LHCN-M2 (cell line): ENCODE measurements at regions not wholly inside any gene's neighbourhood (a gene's known extent, or its start where the extent isn't known, plus 50 kb on each side); places are given as distances from the start of the nearest gene placed in this dataset.
"Not testable (repeated sequence)": the region's sequence is repeated elsewhere in the genome, so short reads cannot be mapped to it uniquely, and the experiment has no call there.

Experiments used
- DNase-seq: peaks from one replicate; pipeline ENCODE4 v3.0.0-alpha.2; 2012; ENCODE audit warnings: low read depth

- DNase-seq: no peak
Measured at GRCh38 chr20:19026121-19026878, 186.1 kb upstream of the SLC24A3 start.

DNA sequence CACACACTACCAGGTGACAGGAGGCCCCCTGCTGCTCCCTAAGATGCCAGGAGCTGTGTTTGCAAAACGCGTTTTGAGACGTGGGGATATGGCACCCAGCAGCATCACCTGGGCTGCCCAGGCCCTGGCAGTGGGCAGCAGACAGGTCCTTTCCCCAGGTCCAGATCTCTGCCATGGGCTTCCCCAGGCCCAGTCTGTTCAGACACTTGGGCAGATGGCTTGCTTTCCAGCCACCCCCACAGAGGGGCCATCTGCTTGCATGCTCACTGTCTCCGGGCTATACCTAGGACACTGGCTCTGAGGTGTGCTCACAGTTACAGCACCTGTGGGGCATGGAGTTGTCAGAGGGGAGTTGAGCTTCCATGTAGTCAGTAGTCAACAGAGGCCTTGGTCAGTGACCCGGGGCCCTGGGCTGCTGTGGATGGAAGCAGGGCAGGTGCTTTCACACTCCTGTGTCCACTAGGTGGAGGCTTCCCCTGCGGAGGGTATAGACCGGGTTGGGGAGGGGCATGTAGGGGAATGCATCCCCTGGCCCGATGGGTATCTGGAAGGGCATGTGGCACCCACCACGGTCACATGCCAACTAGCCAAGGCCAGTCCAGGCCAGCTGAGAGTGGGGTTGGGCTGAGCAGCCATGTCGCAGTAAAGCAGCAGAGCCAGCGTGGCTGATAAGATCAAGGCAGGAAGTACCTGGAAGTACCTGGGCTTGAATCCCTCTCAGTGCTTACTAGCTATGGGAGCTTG is 185.4 kb upstream of the SLC24A3 start:
- DNase-seq: no peak

DNA sequence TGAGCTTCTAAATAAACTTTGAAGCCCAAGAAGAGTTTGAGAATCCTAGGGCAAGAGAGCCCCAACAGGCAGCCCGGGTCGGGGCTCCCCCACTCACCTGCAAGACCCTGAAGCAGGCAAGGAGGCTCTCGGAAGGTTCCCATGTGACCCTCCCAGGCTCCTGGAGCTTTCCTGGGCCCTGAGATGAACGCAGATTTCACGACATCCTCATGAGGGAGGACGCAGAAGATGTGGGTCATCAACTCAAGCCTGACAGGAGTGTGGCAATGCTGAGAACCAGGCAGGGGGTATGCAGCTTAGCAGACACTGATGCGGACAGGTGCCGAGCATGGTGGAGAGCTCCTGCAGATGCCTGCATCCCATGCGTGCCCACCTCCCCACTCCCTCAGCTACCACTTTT is 184.5 kb upstream of the SLC24A3 start:
- DNase-seq: no peak

DNA sequence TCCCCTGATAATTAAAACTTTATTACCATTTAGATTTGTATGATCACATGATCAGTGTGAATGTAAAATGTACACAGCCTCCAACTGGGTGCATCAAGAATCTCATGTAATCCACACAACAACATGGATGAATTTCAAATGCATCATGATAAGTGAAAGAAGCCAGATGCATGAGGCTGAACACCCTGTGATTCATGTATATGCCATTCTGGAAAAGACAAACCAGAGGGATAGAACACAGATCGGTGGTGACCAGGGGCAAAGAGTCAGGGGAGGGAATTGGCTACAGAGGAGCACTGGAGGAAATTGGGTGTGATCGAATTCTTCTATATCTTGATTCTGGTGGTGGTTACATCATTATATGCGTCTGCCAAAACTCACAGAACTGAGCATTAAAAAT is 170.7 kb upstream of the SLC24A3 start:
- no peak for DNase-seq

- DNase-seq: no peak
Measured at GRCh38 chr20:19045371-19045770, 167.1 kb upstream of the SLC24A3 start.

DNA sequence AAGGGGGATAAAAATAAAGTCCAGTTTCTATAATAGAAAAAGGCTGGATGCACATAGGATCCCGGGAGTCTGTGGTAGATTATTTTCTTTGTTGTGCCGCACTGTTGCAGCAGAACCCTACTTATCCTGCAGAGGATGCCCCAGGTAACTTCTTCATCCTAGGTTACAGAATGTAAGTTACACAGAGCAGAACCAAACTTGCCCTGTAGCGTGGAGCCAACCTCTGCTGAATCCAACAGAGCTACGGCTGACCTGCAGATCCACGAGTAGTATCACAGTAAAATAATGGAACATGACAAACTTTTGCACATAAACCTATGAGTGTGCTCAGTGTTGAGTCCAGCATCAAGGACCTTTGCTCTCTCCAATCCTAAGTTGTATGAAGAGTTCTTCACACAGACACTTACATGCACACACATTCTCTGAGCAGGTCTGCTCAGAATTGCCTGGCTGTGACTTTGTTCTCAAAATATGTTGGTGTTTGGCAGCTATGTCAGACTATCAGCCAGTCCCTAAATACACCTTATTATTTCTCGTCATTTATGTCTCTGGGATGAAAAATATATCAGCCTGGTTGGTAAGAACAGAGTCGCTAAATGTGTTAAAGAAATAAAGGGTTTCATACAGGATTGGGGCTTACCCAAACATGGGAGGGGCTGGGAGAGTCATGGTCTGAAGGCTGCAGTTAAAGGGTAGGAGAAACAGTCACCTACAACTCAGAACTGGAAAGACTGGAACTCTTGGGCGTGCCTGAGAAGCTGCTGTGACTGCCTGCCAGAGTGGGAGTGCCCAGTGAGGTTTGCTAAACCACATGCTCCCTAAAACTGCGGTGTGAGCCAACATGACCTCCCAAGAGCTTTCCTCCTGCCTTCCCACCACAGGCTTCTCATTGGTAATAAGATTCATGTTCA is 165.1 kb upstream of the SLC24A3 start:
- DNase-seq: no peak

DNA sequence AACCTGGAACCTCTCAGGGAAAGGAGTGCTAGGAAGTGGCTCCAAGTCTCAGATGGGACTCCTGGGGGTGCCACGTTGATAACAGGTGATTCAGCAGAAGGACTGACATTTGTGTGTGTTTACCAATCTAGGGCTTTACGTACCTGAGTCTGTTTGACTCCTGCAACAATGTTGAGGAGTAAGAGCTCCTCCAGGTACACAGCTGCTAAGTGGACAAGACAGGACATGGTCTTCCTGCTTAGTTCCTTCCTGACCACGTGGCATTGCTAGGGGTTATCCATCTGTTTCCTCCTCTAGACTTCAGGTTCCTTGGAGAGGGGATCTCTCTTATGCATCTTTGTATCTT is 164.5 kb upstream of the SLC24A3 start:
- DNase-seq: no peak

- no peak for DNase-seq
Measured at GRCh38 chr20:19048995-19049501, 163.4 kb upstream of the SLC24A3 start.

GRCh38 chr20:19049514-19049913 is 162.9 kb upstream of the SLC24A3 start:
- DNase-seq: no peak

- DNase-seq: no peak
Measured at GRCh38 chr20:19056909-19057308, 155.5 kb upstream of the SLC24A3 start.

- not testable (repeated sequence) for DNase-seq
Measured at GRCh38 chr20:19064788-19065187, 147.7 kb upstream of the SLC24A3 start.

DNA sequence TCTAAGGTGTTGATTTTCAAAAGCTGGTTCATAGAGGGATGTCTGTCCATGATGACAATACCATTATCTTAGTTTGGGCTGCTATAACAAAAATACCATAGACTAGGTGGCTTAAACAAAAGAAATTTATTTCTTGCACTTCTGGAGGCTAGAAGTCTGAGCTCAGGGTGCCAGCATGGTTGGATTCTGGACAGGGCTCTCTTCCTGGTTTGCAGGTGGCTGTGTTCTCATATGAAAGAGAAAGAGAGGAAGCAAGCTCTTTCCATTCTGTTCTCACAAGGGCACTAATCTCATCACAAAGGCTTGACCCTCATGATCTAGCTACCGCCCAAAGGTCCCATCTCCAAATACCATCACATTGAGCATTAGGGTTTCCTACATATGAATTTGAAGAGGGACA is 144.5 kb upstream of the SLC24A3 start:
- DNase-seq: no peak

DNA sequence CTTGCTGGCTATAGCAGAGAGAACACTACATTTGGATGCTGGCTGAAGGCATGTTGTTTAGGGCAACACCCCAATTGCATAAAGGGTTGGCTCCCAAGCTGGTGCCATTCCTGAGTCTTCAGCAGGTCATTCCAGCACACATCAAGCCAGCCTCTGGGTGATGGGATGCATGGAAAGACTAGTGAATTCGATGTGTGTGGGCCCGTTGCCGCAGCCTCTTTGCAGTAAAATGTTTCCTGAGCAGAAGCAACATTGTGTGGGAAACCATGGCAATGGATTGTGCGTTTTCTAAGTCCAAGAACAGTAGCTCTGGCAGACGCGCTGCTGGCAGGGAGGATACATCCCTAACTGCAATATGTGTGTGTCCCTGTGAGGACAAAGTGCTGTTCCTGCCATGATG is 142.4 kb upstream of the SLC24A3 start:
- DNase-seq: no peak

GRCh38 chr20:19070681-19071445 is 141.6 kb upstream of the SLC24A3 start:
- no peak for DNase-seq

DNA sequence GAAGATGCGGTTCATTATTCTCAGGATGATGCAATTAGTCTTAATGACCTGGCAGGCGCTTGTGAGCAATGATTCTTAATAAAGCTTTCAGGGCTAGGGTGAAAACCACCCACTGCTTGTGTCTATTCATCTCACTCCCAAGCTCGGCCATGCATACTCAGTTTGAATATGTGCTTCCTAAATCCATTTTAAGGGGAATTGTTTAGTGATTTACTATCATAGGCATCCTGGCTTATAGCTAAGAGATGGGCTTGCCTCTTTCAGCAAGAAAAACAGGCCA is 141.1 kb upstream of the SLC24A3 start:
- no peak for DNase-seq

DNA sequence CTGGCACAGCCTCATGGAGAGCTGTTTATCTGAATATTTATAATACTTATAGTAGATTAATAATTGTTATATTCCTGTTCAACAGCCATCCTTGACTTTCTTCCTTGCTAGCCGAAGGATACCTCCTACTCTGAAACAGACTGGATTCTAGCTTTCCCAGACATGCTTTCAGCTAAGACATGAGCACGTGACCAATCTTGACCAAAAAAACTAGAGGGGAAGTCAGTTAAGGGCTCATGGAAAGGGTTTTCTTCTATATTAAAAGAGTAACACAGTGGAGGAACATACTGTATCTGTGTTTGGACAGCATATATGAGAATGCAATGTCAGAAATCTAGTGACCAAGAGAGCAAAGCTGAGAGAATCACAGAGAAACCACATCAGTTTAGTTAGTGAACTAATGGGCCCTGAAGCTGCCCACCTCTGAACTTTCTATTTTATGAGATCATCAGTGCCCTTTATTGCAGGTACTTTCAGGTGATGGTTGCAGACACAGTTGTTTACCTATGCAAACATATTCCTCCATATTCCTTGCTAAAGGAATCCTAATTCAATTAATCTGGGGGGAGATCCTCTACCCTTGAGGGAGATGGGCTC is 140.4 kb upstream of the SLC24A3 start:
- DNase-seq: no peak

DNA sequence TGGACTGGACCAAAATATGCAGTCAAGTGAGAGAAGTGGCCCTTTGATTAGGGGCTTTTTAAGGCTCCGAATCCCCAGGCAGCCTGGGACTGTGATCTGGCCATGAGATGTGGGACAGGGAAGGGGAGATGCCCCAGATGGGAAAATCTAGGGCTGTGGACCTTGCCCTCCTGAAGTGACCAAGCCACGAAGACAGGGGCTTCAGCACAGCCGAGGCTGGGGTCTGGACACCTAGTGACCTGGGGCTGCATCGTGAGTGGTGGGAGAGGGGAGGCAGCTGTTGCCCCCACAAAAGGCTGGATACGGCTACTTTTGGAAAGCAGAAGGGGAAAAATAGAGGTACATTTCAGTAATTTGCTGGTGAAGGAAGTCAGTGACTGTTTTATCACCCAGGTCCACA is 139.5 kb upstream of the SLC24A3 start:
- no peak for DNase-seq

- DNase-seq: no peak
Measured at GRCh38 chr20:19073584-19074218, 138.7 kb upstream of the SLC24A3 start.

DNA sequence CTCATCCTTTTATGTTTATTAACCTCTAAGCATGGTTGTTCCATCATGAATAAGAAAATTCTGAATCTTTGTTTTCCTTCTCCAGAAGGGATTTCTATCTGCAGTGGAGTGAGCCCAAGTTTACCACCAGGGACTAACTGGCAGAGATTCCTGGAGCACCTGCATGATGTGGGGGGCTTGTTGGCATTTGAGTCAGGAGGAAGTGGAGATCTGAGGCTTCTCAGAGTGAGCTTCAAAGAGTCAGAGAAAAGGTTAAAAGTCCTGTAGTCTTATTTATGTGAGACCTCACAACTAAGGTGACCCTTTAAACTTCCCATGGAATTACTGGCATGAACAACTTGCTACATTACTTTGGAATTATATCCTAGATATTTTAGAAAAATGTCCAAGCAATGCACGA is 138.1 kb upstream of the SLC24A3 start:
- no peak for DNase-seq

- DNase-seq: no peak
Measured at GRCh38 chr20:19074828-19075516, 137.5 kb upstream of the SLC24A3 start.
